Lung (tissue), 11 donors: ENCODE measurements at regions not wholly inside any gene's neighbourhood (a gene's known extent, or its start where the extent isn't known, plus 50 kb on each side); places are given as distances from the start of the nearest gene placed in this dataset.

ENCODE experiments used
- ATAC-seq: fragments of 200-7000 bp; cut with Tn5 transposase; one replicate; pipeline ENCODE4 v1.9.1; 2020; ENCODE audit warnings: moderate number of reproducible peaks; ENCODE audit not compliant: insufficient read depth, low FRiP score
- DNase-seq, 3 donors: peaks; one replicate each; pipeline ENCODE4 v3.0.0-alpha.2; 2013 to 2017
- H3K27ac ChIP-seq, 2 donors: one replicate each; pipeline ENCODE4 v1.5.1; 2013; ENCODE audit warnings: mild to moderate bottlenecking in 2 of 2, moderate library complexity in 2 of 2, control low read depth in 1 of 2, inconsistent platforms in 1 of 2, low read depth in 1 of 2, low read length in 1 of 2
- H3K27me3 ChIP-seq, 3 donors: one replicate each; pipeline ENCODE4 v1.5.1; 2013; ENCODE audit warnings: low read length in 2 of 3; ENCODE audit not compliant: control insufficient read depth in 3 of 3, insufficient read depth in 3 of 3
- H3K36me3 ChIP-seq, 4 donors: one replicate each; pipeline ENCODE4 v1.5.1; 2013; ENCODE audit warnings: low read length in 4 of 4, mild to moderate bottlenecking in 1 of 4, moderate library complexity in 1 of 4; ENCODE audit not compliant: control insufficient read depth in 4 of 4, insufficient read depth in 4 of 4
- H3K4me1 ChIP-seq, 5 donors: one replicate each; pipeline ENCODE4 v1.5.1; 2013; ENCODE audit warnings: low read length in 5 of 5, mild to moderate bottlenecking in 2 of 5, moderate library complexity in 1 of 5; ENCODE audit not compliant: control insufficient read depth in 5 of 5, insufficient read depth in 5 of 5
- H3K4me3 ChIP-seq: one replicate; pipeline ENCODE4 v1.5.1; 2013; ENCODE audit warnings: mild to moderate bottlenecking, control low read depth, moderate library complexity
- H3K9ac ChIP-seq, 2 donors: one replicate each; pipeline ENCODE4 v1.5.1; 2013; ENCODE audit warnings: low read length in 2 of 2, control low read depth in 1 of 2; ENCODE audit not compliant: insufficient read depth in 1 of 2
- H3K9me3 ChIP-seq, 4 donors: one replicate each; pipeline ENCODE4 v1.5.1; 2013; ENCODE audit warnings: low read length in 3 of 4, mild to moderate bottlenecking in 1 of 4, moderate library complexity in 1 of 4; ENCODE audit not compliant: control insufficient read depth in 4 of 4, insufficient read depth in 3 of 4
- CTCF ChIP-seq: IDR thresholded peaks from 2 replicates; pipeline ENCODE4 v1.5.1; 2012; ENCODE audit warnings: mild to moderate bottlenecking; ENCODE audit errors: control extremely low read depth, extremely low read depth
- WGBS, 2 donors: extraction: QIAGEN DNeasy Blood & Tissue Kit; methylation state at CpG; one replicate each; pipeline ENCODE4 v1.1.7; 2013; 5-methylcytosine and 5-hydroxymethylcytosine counted together
- donor health status: control.
- donor health status: control.
- donor health status: Bipolar disorder and iron deficiency.
- donor health status: healthy.
- donor health status: DM: yes; HTN: yes; CAD: no.

- WGBS, 2 donors, result 61 to 72% methylated on average over 2 of the region's 2 CpGs
Measured at GRCh38 chr4:32884198-32884597, 2164.0 kb downstream of the PCDH7 start.

GRCh38 chr4:32890398-32890797 lies 2170.2 kb downstream of the PCDH7 start:
- TF ChIP-seq CTCF, result no peak
- no peaks in the 10 kb centered on the region for H3K36me3 ChIP-seq
- no peak overlapping the region for H3K27ac ChIP-seq
- H3K9ac ChIP-seq, result no peak overlapping the region
- WGBS, 2 donors, result 82 to 91% methylated on average over 4 of the region's 4 CpGs
- no peaks in the 10 kb centered on the region for H3K27me3 ChIP-seq
- H3K4me1 ChIP-seq, result no peaks in the 10 kb centered on the region
- H3K4me3 ChIP-seq, result no peak overlapping the region
- no peaks in the 10 kb centered on the region for H3K9me3 ChIP-seq
- DNase-seq, result no peak
- ATAC-seq, result no peak

More at GRCh38 chr4:32884198-32884597, 2164.0 kb downstream of the PCDH7 start:
- DNase-seq (no peak), ATAC-seq (no peak)
- Histone ChIP-seq H3K9ac (no peak overlapping the region), H3K36me3 (no peaks in the 10 kb centered on the region), H3K4me3 (no peak overlapping the region), H3K27me3 (no peaks in the 10 kb centered on the region), H3K9me3 (no peaks in the 10 kb centered on the region), H3K4me1 (no peaks in the 10 kb centered on the region), H3K27ac (no peak overlapping the region)
- TF ChIP-seq CTCF, result no peak

GRCh38 chr4:32909053-32909452 lies 2188.9 kb downstream of the PCDH7 start:
- Histone ChIP-seq H3K36me3 (no peaks in the 10 kb centered on the region), H3K9ac (no peak overlapping the region), H3K27ac (no peak overlapping the region), H3K4me1 (peaks cover 0 to 4% (median 0%) of the 10 kb centered on the region in 5 donors), H3K4me3 (no peak overlapping the region), H3K27me3 (no peaks in the 10 kb centered on the region), H3K9me3 (peaks cover 0 to 2% (median 0%) of the 10 kb centered on the region in 4 donors)
- no peak for TF ChIP-seq CTCF
- ATAC-seq (no peak), DNase-seq (no peak)
- WGBS, 2 donors, result 80 to 91% methylated on average over 3 of the region's 3 CpGs

- WGBS, 2 donors, result 93 to 94% methylated on average over 2 of the region's 2 CpGs
- ATAC-seq, result no peak
Measured at GRCh38 chr4:32909736-32910135, 2189.6 kb downstream of the PCDH7 start.

More at GRCh38 chr4:32909736-32910135, 2189.6 kb downstream of the PCDH7 start:
- Histone ChIP-seq H3K4me3 (no peak overlapping the region), H3K27ac (no peak overlapping the region), H3K4me1 (peaks cover 0 to 4% (median 0%) of the 10 kb centered on the region in 5 donors), H3K36me3 (no peaks in the 10 kb centered on the region), H3K9me3 (peaks cover 0 to 2% (median 0%) of the 10 kb centered on the region in 4 donors), H3K27me3 (no peaks in the 10 kb centered on the region), H3K9ac (no peak overlapping the region)
- TF ChIP-seq CTCF, result no peak
- no peak for DNase-seq
